ENCODE measurements at regions not wholly inside any gene's neighbourhood (a gene's known extent, or its start where the extent isn't known, plus 50 kb on each side); places are given as distances from the start of the nearest gene placed in this dataset.
"Not testable (repeated sequence)": the region's sequence is repeated elsewhere in the genome, so short reads cannot be mapped to it uniquely, and the experiment has no call there.

DNA sequence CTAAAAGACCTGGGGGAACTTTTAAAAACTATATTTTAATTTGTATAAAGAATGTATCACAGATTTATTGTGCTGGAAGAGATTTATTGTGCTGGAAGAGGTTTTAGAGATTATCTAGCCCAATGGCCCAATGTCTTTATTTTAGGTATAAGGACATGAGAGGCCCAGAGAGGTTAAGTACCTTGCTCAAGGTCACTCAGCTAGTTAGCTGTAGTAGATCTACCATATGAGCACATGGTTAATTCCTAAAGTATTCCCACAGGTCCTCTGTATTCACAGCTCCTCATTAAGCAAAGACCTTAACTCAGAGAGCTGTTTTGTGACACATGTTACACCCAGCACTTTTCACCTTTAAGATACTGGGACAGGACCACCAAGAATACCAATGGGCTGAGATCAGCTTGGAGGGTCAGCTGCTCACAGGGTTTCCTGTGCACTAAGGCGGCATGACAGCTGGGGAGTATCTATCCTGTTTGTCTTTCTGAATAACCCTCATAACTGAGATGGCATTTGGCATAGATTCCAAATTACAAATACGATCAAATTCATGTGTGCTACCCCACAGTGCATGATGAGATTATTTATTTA lies 143.1 kb upstream of the TBL1XR1 start:
- DNase-seq: no peak

DNA sequence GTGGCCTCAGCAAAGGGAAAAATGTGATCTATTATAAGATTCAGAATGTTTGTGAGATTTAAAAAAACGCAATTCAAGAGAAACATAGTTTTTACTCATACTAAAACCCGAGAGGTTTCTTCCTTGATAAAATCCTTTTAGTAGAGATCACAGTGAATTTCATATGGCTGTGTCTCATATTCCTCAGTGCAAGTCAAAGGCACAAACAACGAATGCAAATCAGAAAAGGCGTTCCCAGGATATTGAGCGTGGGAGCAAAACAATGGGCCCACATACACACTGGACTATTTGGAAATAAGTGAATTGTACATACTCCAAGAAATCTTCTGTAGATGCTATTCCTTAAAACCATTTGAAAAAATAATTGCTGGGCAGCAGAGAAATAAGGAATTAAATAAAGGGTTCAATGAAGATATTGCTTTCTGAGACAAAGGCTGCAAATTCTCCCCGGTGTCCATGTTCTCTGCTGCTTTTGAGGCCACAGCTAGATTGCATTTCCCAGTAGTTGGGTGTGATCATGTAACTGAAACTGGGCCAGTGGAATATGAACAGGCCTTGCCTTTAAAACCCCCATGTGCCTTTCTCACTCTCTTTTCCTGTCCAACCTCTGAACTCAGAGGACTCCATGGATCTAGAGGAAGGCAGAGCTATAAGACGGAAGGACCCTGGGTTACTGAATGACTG lies 144.6 kb upstream of the TBL1XR1 start:
- no peak for DNase-seq

DNA sequence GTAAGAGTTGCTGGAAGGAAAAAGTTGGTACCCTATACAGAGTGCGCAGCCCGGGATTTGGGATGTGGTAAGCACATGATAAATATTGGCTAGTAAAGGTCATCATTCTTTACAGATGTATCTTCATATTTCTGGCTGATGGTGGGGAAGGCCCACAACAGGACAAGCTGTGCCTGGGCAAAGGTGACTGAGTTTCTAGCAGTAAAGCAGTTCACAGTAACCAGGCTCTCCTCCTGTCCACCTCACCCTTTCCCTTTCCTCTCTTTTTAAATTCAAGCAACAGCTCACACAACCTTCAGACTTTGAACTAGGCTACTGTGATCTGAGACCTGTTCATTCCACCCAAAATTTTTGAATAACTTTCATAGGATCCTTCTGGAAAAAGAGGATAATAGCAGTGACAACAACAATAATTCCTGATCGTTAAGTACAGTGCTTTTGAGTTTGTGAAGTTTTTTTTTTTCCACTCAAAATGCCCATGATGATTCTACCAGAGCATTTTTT lies 145.9 kb upstream of the TBL1XR1 start:
- DNase-seq: no peak

DNA sequence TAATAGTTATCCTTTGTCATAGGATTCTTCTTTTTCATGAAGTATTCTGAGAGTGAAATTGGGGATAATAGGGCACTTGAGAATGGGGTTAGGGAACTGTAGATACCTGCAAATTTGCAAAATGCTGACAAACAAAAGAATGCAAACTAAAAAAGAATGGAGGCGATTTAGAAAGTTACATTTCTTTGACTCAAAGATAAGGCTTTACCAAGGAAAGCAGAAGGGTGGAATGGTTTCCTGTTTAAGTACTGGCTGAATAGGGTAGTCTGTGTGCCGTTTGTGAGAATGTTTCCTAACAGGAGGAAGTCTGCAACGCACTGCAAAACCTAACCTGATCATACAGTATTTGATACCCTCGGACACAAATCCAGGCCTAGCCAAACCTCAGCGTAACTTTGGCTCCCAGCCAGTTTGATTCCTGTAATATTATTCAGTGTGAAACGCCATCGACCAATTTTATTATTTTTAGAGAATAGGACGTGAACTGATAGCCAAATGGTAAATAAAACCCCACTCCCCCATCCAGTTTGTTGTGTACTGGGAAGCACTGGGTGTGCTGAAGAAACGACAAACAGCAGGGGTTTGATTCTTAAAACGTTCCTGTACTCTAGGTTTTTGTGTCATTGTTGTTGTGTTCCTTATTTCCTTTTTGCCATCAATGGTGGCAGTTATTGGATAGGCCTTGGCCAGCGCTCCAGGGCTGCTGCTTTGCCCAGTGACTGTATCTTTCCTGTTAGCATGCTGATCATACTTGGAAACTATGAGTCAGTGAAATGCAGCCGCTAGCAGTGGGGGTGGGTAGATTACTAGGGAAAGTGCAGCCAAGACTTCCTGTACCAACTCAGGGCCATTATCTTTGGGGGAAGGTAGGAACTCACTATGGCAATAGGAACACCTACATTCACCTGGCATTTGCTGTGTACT lies 148.0 kb upstream of the TBL1XR1 start:
- DNase-seq: peak; percentile 96

DNA sequence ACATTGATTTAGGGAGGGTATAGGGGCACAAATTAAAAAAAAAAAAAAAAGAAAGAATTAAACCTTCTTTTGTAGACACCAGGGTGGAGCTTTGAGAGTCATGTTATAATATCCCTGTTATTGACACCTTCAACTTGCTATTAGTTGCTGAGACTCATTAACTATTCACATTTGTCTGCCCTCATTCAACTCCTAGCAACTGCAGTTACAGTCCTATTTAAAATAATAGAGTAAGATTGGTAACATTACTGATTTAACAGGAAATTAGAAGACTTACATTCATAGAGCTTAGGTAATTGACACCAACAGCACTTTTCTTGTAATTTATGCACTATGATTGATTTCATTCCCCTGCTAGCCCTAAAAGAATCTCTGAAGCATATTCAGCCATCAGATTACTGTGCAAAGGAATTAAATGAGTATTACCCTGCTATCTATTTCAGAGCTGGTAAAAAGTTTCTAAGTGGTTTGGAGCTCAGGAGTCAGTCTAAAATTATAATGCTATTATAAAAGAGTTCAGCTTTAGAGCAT lies 148.8 kb upstream of the TBL1XR1 start:
- no peak for DNase-seq

DNA sequence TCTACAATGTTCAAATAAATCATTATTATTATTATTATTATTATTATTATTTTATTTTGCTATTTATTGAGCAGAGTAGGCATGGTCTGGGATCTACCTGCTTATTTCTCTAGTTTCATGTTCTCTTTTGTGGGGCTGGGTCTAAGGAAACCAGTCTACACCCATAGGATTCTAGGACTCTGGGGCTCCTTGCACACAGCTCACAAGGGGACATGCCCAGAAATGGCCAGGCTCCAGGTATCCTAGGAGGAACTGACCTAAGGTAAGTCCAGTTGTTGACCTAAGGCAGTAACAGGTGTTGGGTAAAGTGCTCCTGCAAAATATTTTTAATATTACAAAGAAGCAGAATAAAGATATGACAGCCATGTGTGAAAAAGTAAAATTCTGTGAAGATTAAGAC lies 149.6 kb upstream of the TBL1XR1 start:
- DNase-seq: no peak

DNA sequence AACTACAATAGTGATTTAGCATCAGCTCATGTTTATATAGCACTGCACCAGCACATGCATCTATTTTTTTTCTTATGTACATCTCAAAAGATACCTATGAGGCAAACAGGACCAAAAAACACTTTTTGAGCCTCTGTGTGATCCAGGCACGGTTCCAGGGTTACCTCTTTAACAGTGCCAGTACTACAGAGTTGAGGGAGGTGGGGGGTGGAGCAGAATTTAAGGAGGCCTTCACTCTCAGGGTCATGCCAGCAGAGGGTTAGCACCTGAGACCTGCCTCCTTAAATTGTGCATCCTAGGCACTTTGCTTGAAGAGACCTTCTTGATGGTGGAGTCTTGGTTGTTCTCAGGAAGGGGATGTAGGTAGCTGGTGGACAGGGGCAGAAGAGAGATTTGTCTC lies 150.3 kb upstream of the TBL1XR1 start:
- no peak for DNase-seq

DNA sequence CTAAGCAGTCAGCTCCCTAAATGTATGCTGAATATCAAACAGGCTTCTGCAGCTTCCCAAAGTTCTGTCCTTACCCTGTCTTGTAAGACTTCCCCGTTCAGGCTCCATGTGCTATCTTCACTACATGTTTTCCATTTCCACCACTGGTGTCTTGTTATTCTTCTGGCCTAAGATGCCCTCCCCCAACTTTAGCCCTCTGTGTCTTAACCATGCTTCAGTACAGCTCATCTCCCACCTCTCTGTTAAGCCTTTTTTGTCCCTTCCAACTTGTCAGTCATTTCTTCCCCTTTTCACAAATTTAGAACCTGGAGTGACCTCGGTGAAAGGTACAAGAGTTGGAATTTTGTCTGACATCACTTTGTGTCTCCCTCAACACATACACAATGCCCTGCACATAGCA lies 151.7 kb upstream of the TBL1XR1 start:
- no peak for DNase-seq

DNA sequence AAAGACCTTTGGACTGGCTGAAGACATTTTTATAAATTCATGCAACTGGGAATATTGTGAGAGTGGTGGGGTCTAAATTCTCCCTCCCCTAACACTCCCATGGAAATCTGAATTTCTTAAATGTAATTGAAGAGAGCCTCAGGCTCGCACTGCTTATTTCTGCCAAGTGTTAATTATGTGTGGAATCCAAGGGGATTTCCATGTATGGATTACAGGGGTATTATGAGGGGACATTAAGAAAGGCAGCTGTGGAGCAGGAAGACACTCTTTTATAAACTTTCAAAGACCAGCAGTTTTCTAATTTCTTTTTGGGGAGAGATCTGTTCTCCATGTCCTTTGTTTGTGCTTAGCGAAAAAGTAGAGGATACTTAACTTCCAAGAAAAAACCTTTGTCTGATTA lies 152.1 kb upstream of the TBL1XR1 start:
- DNase-seq: no peak

DNA sequence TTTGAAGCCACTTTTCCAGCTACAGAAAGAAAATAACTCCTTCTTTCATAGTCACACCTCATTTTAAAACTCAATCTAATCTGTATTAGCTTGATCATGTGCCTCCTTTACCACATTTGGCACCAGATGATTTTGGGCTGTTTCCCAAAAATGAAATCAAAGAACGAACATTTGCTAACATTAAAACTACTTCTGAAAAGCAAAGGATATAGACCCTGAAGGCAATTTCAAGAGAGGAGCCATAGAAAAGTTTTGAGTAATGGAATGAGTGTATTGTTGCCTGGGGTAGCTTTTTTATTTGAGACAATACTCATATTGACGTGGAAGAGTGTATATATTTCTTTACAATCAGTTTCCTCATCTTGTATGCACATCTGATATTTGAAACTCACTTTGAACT lies 152.8 kb upstream of the TBL1XR1 start:
- DNase-seq: no peak

DNA sequence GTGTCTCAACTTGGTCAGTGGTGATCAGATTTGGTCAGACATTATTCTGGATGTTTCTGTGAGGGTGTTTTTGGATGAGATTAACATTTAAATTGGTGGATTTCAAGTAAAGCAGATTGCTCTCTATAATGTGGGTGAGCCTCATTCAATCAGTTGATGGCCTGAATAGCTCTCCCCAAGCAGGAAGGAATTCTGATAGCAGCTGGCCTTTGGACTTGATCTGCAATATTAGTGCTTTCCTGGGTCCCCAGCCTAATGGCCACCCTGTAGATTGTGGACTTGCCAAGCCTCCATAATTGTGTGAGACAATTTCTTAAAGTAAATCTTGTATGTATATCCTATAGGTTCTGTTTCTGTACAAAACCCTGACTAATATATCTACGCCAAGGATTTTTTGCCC lies 153.9 kb upstream of the TBL1XR1 start:
- no peak for DNase-seq

DNA sequence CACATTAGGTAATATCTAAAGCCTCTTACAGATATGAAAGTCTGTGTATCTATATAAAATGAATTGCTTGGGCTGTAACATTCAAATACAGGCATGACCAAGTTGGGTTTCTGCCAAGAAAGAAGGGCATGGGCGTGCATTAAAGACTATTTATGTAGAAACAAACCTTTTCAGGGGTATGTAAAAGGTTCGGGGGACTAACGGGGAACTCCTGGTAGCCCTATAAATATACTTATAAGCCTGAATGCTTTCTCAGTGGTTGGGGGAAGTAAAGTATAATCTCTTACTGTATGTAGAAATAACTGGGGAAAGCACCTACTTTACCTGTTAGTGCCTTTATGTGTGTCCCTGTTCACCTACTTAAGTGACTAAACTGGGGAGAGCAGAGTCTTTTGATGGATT lies 154.5 kb upstream of the TBL1XR1 start:
- DNase-seq: no peak

DNA sequence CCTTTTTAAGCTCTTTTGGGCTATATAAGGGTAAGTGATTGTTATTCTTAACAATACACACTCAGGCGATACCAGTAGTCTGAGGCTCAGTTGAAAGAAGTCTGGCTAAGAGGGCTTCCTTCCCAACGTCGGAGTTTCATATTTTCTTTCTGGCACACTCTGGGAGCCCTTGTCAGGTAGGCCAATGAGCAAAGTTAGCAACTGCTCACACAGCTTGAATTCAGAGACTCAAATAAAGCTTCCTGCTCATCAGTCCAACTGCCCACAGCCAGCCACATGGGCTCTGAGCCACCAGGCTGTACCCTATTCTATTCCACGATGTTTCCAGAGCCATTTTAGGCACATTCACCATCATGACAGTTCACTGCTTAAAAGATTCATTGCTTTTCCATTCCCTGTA lies 155.1 kb upstream of the TBL1XR1 start:
- DNase-seq: no peak

DNA sequence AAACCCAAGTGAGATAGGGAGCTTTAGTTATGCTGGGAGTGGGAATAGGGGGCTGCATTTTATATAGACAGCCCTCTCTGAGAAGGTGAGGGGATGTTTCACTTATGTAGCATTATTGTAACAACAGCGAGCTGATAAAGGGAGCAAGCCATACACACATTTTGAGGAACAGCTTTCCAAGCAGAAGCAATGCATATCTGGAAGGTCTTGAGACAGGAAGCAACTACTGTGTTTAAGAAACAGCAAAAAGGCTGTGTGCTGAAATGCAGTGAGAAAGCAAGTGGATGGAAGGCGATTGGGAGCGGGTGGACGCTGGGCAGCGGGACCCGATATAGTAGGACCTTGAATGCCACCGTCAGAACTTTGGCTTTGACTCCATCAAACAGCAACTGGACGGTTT lies 155.9 kb upstream of the TBL1XR1 start:
- no peak for DNase-seq

DNA sequence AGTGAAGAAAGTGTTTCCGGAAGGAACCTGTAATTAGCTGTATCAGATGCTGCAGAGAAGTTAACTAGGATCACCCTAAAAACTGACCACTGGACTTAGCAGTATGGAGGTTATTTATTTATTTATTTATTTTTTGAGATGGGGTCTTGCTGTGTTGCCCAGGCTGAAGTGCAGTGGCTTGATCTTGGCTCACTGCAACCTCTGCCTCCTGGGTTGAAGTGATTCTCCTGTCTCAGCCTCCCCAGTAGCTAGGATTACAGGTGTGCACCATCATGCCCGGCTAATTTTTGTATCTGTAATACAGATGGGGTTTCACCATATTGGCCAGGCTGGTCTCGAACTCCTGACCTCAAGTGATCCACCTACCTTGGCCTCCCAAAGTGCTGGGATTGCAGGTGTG lies 156.6 kb upstream of the TBL1XR1 start:
- not testable (repeated sequence) for DNase-seq

DNA sequence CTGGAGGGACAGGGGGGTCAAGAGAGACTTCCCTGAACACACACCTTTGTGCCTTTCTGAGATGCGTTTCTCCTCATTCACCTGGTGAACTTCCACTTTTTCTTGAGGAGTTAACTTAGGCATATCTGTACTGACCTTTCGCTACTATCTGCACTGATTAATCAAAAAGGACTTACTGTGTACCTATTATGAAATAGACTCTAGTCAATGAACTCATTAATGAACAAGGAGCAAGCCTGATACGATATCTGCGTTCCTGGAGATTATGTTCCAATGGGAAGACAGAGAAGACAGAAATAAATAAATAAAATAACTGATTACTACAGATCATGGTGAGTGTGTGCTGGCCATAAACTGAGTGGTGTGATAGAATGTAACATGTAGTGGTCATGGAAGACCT lies 157.2 kb upstream of the TBL1XR1 start:
- no peak for DNase-seq

DNA sequence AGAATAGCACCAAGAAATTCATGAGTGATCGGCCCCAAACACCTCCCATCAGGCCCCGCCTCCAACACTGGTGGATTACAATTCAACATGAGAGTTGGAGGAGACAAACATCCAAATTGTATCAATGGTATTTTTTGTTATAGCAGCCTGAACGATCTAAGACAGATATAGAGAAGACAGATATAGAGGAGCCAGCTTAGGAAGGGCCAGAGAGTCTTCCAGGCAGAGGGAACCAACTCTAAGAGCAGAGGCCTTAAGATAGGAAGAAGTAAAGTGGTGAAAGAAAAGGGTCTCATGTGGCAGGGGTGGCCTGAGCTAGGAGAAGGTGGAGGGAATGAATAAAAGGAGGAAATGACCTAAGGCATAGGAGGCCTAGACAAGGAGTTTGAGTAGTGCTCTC lies 158.8 kb upstream of the TBL1XR1 start:
- no peak for DNase-seq

DNA sequence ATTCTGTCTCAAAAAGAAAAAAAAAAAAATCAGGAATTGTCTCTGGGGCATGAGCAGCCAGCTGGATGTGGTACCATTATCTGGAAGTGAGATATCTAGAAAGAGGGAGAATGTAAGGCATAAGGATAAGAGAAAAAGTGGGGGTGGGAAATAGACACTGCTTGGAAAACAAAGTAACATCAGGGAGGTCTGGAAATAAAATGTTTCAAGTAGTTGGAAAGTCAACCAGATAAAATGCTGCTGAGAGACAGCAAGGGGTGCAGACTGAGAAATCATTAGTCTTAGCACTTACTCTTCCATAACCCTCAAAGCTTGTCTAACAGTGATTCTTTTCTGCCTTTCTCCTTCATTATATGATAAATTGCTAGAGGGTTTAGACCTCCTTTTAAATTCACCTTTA lies 159.7 kb upstream of the TBL1XR1 start:
- no peak for DNase-seq

DNA sequence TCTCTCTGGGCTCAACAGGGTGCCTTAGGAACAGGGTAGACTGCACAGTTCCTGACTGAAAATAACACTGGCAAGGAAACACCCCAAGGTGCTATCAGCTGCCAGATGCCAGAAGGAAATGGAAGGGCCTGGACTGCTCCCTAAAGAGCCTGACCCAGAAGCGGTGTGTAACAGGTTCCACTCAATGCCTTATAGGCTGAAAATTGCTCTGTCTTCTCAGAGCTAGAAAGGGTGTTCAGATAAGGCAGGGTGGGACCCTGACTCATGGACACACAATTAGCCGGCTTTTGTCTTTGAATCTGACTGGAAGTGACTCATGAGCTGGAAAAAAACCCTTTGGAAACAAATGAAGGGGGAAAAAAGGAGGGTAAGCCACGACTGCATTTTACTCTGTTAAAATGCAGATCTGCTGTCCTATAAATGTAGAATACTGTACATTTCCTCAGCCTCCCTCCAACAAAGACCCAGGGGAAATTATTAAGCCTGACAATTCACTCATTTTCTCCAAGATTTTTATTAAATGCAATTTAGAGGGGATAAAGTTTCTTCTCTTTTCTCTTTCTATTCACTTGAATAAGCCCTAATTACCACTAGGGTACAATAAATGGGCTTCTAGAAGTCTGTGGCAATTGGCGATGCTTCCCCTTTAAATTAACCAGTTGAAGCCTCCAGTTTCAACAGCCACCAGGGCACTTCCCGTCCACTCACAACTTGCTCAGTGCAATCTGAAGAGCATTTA lies 160.2 kb upstream of the TBL1XR1 start:
- DNase-seq: peak; percentile 85

DNA sequence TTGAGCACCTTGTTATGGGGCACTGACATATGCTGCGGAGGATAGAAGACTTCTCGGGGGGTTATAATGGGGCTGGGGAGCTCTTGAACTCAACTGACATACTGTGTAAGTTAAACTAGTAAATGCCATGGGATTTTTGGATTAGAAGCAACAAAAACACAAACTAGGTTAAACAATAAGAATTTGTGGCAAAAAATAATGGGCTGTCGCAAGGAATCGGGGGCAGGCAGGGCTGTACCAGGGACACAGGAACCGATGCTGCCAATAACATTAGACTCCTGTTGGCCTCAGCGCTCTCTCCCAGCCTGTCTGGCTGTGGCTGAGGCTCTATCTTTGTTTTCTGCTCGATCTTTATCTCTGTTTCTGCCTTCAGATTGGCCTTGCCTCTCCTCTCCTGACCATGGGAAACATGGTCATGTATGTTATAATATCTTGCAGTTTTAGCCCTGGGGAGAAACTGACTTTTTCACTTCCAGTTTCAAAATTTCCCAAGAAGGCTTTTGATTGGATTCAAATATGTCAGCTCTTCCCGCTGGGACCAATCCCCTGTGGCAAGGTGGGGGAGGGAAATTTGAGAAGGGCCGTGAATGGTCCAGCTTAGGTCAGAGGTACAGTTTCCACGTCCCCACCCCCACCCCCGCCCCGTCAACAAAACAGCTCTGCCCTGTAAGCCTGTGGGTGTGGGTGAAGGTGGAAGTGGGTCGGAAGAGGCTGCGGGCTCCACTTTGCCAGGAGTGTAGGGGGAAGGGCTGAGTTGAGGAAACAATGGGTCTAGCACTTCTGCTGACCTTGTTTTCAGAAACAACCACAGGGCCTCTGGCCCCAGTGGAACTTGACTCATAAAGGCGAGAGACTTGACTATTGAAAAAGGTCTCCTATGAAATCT lies 161.1 kb upstream of the TBL1XR1 start:
- DNase-seq: peak; percentile 76

DNA sequence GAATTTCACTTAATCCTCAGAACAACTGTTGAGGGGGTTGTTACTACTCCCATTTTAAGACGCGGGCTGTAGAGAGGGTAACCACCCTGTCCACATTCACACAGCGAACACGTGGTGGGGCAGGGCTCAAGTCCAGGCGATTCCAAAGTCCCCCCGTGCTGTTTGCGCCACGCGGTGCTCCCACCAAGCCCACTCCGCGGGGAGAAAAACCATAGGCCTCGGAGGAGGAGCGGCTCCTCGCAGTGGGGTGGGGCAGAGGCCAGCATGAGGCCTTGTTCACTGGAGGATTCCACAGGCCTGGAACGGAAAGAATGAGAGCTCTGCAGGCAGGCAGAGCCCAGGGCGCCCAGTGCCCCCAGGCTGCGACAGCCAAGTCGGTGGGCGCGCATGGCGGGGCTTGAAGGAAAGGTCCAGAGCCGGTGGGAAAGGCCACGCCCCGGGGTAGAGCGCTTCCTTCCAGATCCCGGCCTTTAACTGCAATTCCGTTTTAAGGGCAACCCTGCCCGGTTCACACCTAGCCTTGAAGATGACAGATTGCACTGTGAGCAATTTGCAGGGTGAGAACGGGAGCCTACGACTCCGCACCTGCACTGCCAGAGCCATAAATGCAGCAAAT lies 161.8 kb upstream of the TBL1XR1 start:
- DNase-seq: peak; percentile 52

Data from hematopoietic multipotent progenitor cell treated with erythropoietin and hydrocortisone succinate and interleukin-3 and kit ligand, for 4 days (in vitro differentiated cells).